Midbrain (tissue), 1 donor: ENCODE measurements at regions not wholly inside any gene's neighbourhood (a gene's known extent, or its start where the extent isn't known, plus 50 kb on each side); places are given as distances from the start of the nearest gene placed in this dataset.

Source experiments
- DNase-seq: peaks from one replicate; lab custom pipeline; 2025; lab: John Stamatoyannopoulos, UW

GRCh38 chr6:14693301-14694192 is 552.3 kb upstream of the JARID2 start:
- no peak for DNase-seq

- DNase-seq: no peak
These were observed 551.6 kb upstream of the JARID2 start for GRCh38 chr6:14694308-14694707.

GRCh38 chr6:14695579-14695978 is 550.3 kb upstream of the JARID2 start:
- no peak for DNase-seq

GRCh38 chr6:14696367-14696766 is 549.5 kb upstream of the JARID2 start:
- no peak for DNase-seq

GRCh38 chr6:14697427-14697826 is 548.4 kb upstream of the JARID2 start:
- DNase-seq: no peak

GRCh38 chr6:14699803-14700601 is 545.9 kb upstream of the JARID2 start:
- no peak for DNase-seq

GRCh38 chr6:14701946-14702345 is 543.9 kb upstream of the JARID2 start:
- no peak for DNase-seq

GRCh38 chr6:14702678-14703077 is 543.2 kb upstream of the JARID2 start:
- no peak for DNase-seq

- DNase-seq: no peak
These were observed 542.3 kb upstream of the JARID2 start for GRCh38 chr6:14703586-14703985.

GRCh38 chr6:14704383-14705271 is 541.2 kb upstream of the JARID2 start:
- DNase-seq: no peak

- peak; percentile 11 for DNase-seq
These were observed 540.0 kb upstream of the JARID2 start for GRCh38 chr6:14705841-14706377.

- DNase-seq: peak; percentile 32
These were observed 539.4 kb upstream of the JARID2 start for GRCh38 chr6:14706378-14706929.

- DNase-seq: no peak
These were observed 538.6 kb upstream of the JARID2 start for GRCh38 chr6:14707276-14707675.

- DNase-seq: no peak
These were observed 537.9 kb upstream of the JARID2 start for GRCh38 chr6:14707971-14708465.

GRCh38 chr6:14709066-14709670 is 536.7 kb upstream of the JARID2 start:
- no peak for DNase-seq

GRCh38 chr6:14709900-14710299 is 536.0 kb upstream of the JARID2 start:
- DNase-seq: no peak

- DNase-seq: no peak
These were observed 535.4 kb upstream of the JARID2 start for GRCh38 chr6:14710421-14710820.

GRCh38 chr6:14711056-14711703 is 534.7 kb upstream of the JARID2 start:
- DNase-seq: no peak

GRCh38 chr6:14711704-14712379 is 534.0 kb upstream of the JARID2 start:
- DNase-seq: no peak
